GM23248 (cell line): ENCODE measurements at regions not wholly inside any gene's neighbourhood (a gene's known extent, or its start where the extent isn't known, plus 50 kb on each side); places are given as distances from the start of the nearest gene placed in this dataset.

Source experiments
- DNase-seq: peaks from one replicate; pipeline ENCODE4 v3.0.0-alpha.2; 2015
- H2AFZ ChIP-seq: fragments of 200-600 bp; sonication (generic); 2 replicates; pipeline ENCODE4 v1.6.1; 2016; ENCODE audit warnings: antibody characterized with exemption
- H3F3A ChIP-seq: fragments of 200-600 bp; sonication (generic); 2 replicates; pipeline ENCODE4 v1.6.1; 2016; ENCODE audit warnings: mild to moderate bottlenecking, antibody characterized with exemption, mixed run types; ENCODE audit not compliant: insufficient read depth
- H3K27ac ChIP-seq: fragments of 200-600 bp; sonication (generic); 2 replicates; pipeline ENCODE4 v1.5.1; 2016; ENCODE audit warnings: mild to moderate bottlenecking
- H3K27me3 ChIP-seq: fragments of 200-600 bp; sonication (generic); replicated peaks from 2 replicates; pipeline ENCODE4 v1.6.1; 2016; ENCODE audit warnings: mild to moderate bottlenecking; ENCODE audit not compliant: insufficient read depth
- H3K36me3 ChIP-seq: fragments of 200-600 bp; sonication (generic); 2 replicates; pipeline ENCODE4 v1.6.1; 2016; ENCODE audit warnings: low read depth, mild to moderate bottlenecking
- H3K4me1 ChIP-seq: fragments of 200-600 bp; sonication (generic); 2 replicates; pipeline ENCODE4 v1.6.1; 2016; ENCODE audit warnings: mild to moderate bottlenecking; ENCODE audit not compliant: insufficient read depth
- H3K4me2 ChIP-seq: fragments of 200-600 bp; sonication (generic); one replicate; pipeline ENCODE4 v1.6.1; 2016; ENCODE audit warnings: mild to moderate bottlenecking; ENCODE audit not compliant: unreplicated experiment
- H3K4me3 ChIP-seq: fragments of 200-600 bp; sonication (generic); 2 replicates; pipeline ENCODE4 v1.5.1; 2016; ENCODE audit warnings: mild to moderate bottlenecking
- H3K79me2 ChIP-seq: fragments of 200-600 bp; sonication (generic); 2 replicates; pipeline ENCODE4 v1.6.1; 2016; ENCODE audit warnings: mild to moderate bottlenecking; ENCODE audit not compliant: insufficient read depth
- H3K9ac ChIP-seq: fragments of 200-600 bp; sonication (generic); 2 replicates; pipeline ENCODE4 v1.6.1; 2016; ENCODE audit warnings: mild to moderate bottlenecking
- H3K9me2 ChIP-seq: fragments of 200-600 bp; sonication (generic); 2 replicates; pipeline ENCODE4 v1.6.1; 2016; ENCODE audit warnings: mixed run types, mild to moderate bottlenecking, moderate library complexity; ENCODE audit not compliant: insufficient read depth
- H3K9me3 ChIP-seq: fragments of 200-600 bp; sonication (generic); one replicate; pipeline ENCODE4 v1.6.1; 2017; ENCODE audit warnings: low read depth
- H4K20me1 ChIP-seq: fragments of 200-600 bp; sonication (generic); 2 replicates; pipeline ENCODE4 v1.6.0; 2016; ENCODE audit not compliant: insufficient read depth
- EZH2 ChIP-seq: fragments of 200-600 bp; sonication (generic); IDR thresholded peaks from 2 replicates; pipeline ENCODE4 v1.6.1; 2018; ENCODE audit warnings: antibody characterized with exemption, mild to moderate bottlenecking; ENCODE audit not compliant: insufficient read depth, poor library complexity, severe bottlenecking
- EZH2phosphoT487 ChIP-seq: fragments of 200-600 bp; sonication (generic); IDR thresholded peaks from 2 replicates; pipeline ENCODE4 v1.6.1; 2018; ENCODE audit warnings: antibody characterized with exemption, moderate library complexity, mild to moderate bottlenecking, low read depth; ENCODE audit not compliant: insufficient read depth
- WGBS, 2 experiments: methylation state at CpG; one replicate each; pipeline ENCODE4 v1.1.6; 2015 to 2017; ENCODE audit warnings: low lambda C conversion rate in 2 of 2, low coverage in 1 of 2; ENCODE audit errors: missing lambda C conversion rate in 2 of 2; 5-methylcytosine and 5-hydroxymethylcytosine counted together
- in situ Hi-C: fragments of 300-500 bp; cut with MboI; formaldehyde crosslinking; loops from 2 replicates; pipeline ENCODE4 v1.15.0; 2020

GRCh38 chr3:102791641-102792589 lies 357.1 kb downstream of the ZPLD1 start:
- Histone ChIP-seq H3K27ac (peak overlapping the region; percentile 25), H3K4me3 (no peak overlapping the region), H2AFZ (no peak overlapping the region), H3K27me3 (no peaks in the 10 kb centered on the region), H3K4me2 (peak overlapping the region; percentile 65), H3K79me2 (no peaks in the 10 kb centered on the region), H3K9me2 (peaks cover 3% of the 10 kb centered on the region; the same call in 1 of the 2 replicates), H3K36me3 (no peaks in the 10 kb centered on the region), H3F3A (peaks cover 17% of the 10 kb centered on the region; the same call in 1 of the 2 replicates), H3K9ac (no peak overlapping the region), H3K4me1 (peaks cover 30% of the 10 kb centered on the region), H4K20me1 (no peaks in the 10 kb centered on the region), H3K9me3 (no peaks in the 10 kb centered on the region)
- in situ Hi-C loops = no loop called here
- TF ChIP-seq EZH2 = no peak
- TF ChIP-seq EZH2phosphoT487 = no peak
- WGBS, 2 experiments = 39 to 45% methylated on average over 7 of the region's 7 CpGs
- DNase-seq = peak; percentile 78

DNA sequence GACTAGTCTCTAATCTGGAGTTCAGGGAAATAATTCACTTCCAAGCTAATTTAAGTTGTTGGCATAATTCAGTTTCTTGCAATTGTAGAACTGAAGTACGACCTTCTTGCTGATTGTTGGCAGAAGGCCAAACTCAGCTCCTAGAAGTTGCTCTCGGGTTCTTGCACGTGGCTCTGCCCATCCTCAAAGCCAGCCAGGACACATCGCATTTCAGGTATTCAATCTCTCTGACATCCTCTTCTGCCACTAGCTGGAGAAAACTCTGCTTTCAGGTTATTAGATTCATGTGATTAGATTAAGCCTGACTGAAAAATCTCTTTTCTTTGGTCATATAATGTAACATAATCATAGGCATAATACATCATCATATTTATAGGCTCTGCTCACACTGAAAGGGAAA lies 362.0 kb downstream of the ZPLD1 start:
- Histone ChIP-seq H2AFZ (no peak overlapping the region), H3K9ac (no peak overlapping the region), H3K4me2 (no peak overlapping the region), H3K27me3 (no peaks in the 10 kb centered on the region), H3K4me3 (no peak overlapping the region), H4K20me1 (no peaks in the 10 kb centered on the region), H3K27ac (no peak overlapping the region), H3K9me3 (no peaks in the 10 kb centered on the region), H3K36me3 (no peaks in the 10 kb centered on the region), H3K79me2 (no peaks in the 10 kb centered on the region), H3K9me2 (no peaks in the 10 kb centered on the region), H3K4me1 (peaks cover 10% of the 10 kb centered on the region), H3F3A (peaks cover 8% of the 10 kb centered on the region; the same call in 1 of the 2 replicates)
- in situ Hi-C loops = no loop called here
- no peak for DNase-seq
- WGBS, 2 experiments = 27 to 28% methylated on average over 4 of the region's 4 CpGs
- TF ChIP-seq EZH2phosphoT487 (no peak), EZH2 (no peak)

DNA sequence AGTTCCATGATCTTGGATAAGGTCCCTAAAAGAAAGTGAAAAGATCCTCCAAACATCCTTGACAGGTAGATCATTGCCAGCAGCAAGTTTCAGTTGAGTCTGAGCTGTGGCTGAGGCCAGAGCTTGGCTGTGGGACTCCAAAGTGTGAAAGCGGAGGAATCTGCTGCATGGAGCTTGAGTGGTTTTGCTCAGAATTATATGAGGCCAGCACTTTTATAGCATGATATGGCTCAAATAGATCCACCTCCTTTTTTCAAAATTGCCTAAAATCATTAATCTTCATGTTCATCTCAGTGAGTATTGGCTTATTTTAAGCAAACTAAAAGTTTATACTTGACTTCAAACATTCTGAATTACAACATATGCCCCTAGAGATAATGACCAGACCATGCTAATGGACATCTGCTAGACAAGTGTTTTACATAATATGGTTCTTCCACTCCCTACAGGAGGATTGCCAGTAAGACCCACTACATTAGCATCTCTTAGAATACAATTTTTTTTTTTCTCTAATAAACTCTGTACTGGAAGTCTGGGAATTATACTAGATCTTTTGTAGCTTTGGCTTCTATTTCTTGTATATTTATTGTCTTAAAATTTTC lies 368.1 kb downstream of the ZPLD1 start:
- TF ChIP-seq EZH2 = no peak
- no peak for TF ChIP-seq EZH2phosphoT487
- H3K9me2 ChIP-seq = no peaks in the 10 kb centered on the region
- H3K4me1 ChIP-seq = no peaks in the 10 kb centered on the region; the same call in 1 of the 2 replicates
- no peaks in the 10 kb centered on the region for H3K9me3 ChIP-seq
- DNase-seq = no peak
- no peaks in the 10 kb centered on the region for H3F3A ChIP-seq
- H3K36me3 ChIP-seq = no peaks in the 10 kb centered on the region
- whole genome bisulfite sequencing, 2 experiments = 84% methylated on average over 1 of the region's 1 CpG
- H3K79me2 ChIP-seq = no peaks in the 10 kb centered on the region
- H2AFZ ChIP-seq = no peak overlapping the region
- H3K9ac ChIP-seq = no peak overlapping the region
- H3K27ac ChIP-seq = no peak overlapping the region
- H3K27me3 ChIP-seq = no peaks in the 10 kb centered on the region
- no peaks in the 10 kb centered on the region for H4K20me1 ChIP-seq
- no peak overlapping the region for H3K4me2 ChIP-seq
- H3K4me3 ChIP-seq = no peak overlapping the region
- in situ Hi-C loops = no loop called here

GRCh38 chr3:102810937-102811336 lies 376.1 kb downstream of the ZPLD1 start:
- H3K79me2 ChIP-seq = no peaks in the 10 kb centered on the region
- TF ChIP-seq EZH2phosphoT487 = no peak
- TF ChIP-seq EZH2 = no peak
- no peak overlapping the region for H3K9ac ChIP-seq
- H3K9me2 ChIP-seq = no peaks in the 10 kb centered on the region
- WGBS, 2 experiments = 35 to 38% methylated on average over 1 of the region's 1 CpG
- no peaks in the 10 kb centered on the region for H3K4me1 ChIP-seq
- DNase-seq = no peak
- in situ Hi-C loops = no loop called here
- no peak overlapping the region for H2AFZ ChIP-seq
- H3K27me3 ChIP-seq = no peaks in the 10 kb centered on the region
- no peak overlapping the region for H3K4me2 ChIP-seq
- no peak overlapping the region for H3K27ac ChIP-seq
- no peaks in the 10 kb centered on the region for H3F3A ChIP-seq
- no peak overlapping the region for H3K4me3 ChIP-seq
- no peaks in the 10 kb centered on the region for H3K9me3 ChIP-seq
- H4K20me1 ChIP-seq = no peaks in the 10 kb centered on the region
- no peaks in the 10 kb centered on the region for H3K36me3 ChIP-seq
